ENCODE measurements at regions not wholly inside any gene's neighbourhood (a gene's known extent, or its start where the extent isn't known, plus 50 kb on each side); places are given as distances from the start of the nearest gene placed in this dataset.

DNA sequence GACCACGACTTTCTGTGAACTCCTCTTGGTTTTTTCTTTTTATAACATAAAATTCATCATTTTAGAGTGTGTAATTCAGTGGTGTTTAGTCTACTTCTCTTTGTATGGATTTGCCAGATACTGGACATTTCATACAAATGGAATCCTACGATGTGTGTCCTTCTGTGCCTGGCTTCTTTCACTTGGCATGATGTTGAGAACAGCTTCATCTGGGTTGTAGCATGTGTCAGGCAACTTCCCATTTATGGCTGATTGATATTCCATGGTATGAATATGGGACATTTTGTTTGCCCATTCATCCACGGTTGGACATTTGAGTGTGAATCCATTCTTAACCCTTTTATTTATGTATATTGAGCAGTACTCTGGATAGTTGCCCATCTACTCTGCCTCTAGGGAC, 82.7 kb upstream of the KLF13 start:
- FAIRE-seq: no peak
- Histone ChIP-seq H3K36me3 (ENCODE audit: control insufficient read depth in 2 of 3, insufficient read depth in 3 of 3, low read length in 3 of 3) (no peaks in the 10 kb centered on the region), H3K4me1 (ENCODE audit: control insufficient read depth in 2 of 3, insufficient read depth in 2 of 3, low read depth in 1 of 3, low read length in 3 of 3) (no peaks in the 10 kb centered on the region), H3K4me3 (ENCODE audit: low read length in 3 of 3) (no peak overlapping the region), H3K27me3 (ENCODE audit: control insufficient read depth, insufficient read depth, low read length) (no peaks in the 10 kb centered on the region), H3K9ac (ENCODE audit: low read length in 3 of 3) (no peak overlapping the region), H3K27ac (ENCODE audit: low read depth in 2 of 2, low read length in 2 of 2) (no peak overlapping the region), H3K9me3 (ENCODE audit: control insufficient read depth in 2 of 3, insufficient read depth in 1 of 3, low read length in 3 of 3) (no peaks in the 10 kb centered on the region)
- peak in 1 of 5 donors; percentile 5 for DNase-seq
- TF ChIP-seq, protein P1, sequence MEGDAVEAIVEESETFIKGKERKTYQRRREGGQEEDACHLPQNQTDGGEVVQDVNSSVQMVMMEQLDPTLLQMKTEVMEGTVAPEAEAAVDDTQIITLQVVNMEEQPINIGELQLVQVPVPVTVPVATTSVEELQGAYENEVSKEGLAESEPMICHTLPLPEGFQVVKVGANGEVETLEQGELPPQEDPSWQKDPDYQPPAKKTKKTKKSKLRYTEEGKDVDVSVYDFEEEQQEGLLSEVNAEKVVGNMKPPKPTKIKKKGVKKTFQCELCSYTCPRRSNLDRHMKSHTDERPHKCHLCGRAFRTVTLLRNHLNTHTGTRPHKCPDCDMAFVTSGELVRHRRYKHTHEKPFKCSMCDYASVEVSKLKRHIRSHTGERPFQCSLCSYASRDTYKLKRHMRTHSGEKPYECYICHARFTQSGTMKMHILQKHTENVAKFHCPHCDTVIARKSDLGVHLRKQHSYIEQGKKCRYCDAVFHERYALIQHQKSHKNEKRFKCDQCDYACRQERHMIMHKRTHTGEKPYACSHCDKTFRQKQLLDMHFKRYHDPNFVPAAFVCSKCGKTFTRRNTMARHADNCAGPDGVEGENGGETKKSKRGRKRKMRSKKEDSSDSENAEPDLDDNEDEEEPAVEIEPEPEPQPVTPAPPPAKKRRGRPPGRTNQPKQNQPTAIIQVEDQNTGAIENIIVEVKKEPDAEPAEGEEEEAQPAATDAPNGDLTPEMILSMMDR (IDR thresholded peaks at IDR 0.05; ENCODE audit: borderline replicate concordance, extremely low read depth, insufficient read depth): no peak
- intact Hi-C loops (cut with DNase I): no loop called here

DNA sequence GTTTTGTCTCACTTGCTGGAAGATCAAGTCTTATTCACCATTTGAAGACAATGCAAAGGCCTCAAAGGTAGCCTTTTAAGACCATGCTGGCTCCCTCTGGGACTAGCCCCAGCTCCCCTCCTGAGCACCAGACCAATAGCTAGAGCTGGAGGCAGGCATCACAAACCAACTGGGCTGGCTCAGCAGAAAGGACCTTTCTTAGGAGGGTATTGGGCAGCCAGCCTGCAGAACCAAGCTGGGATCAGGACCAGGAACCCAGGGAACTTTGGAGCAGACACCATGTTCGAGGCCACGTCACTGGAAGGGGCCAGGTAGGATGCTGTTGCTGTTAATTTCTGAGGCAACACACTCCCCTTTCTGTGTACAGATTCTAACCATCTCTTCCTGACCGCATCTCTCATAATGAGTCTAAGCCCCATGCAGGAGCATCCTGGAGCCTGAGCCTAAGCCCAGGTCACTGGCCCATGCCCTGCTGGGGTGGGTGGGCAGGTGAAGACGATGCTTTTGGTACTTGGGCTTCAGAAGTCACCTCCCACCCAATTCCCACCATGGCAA, 81.4 kb upstream of the KLF13 start:
- H3K36me3 ChIP-seq (ENCODE audit: control insufficient read depth in 2 of 3, insufficient read depth in 3 of 3, low read length in 3 of 3): no peaks in the 10 kb centered on the region
- DNase-seq (peak in 1 of 5 donors; percentile 12), FAIRE-seq (no peak)
- no peaks in the 10 kb centered on the region for H3K9me3 ChIP-seq (ENCODE audit: control insufficient read depth in 2 of 3, insufficient read depth in 1 of 3, low read length in 3 of 3)
- intact Hi-C loops (cut with DNase I): no loop called here
- TF ChIP-seq, protein P1 (IDR thresholded peaks at IDR 0.05; ENCODE audit: borderline replicate concordance, extremely low read depth, insufficient read depth): no peak
- H3K27me3 ChIP-seq (ENCODE audit: control insufficient read depth, insufficient read depth, low read length): no peaks in the 10 kb centered on the region
- no peak overlapping the region for H3K9ac ChIP-seq (ENCODE audit: low read length in 3 of 3)
- H3K4me3 ChIP-seq (ENCODE audit: low read length in 3 of 3): no peak overlapping the region
- H3K4me1 ChIP-seq (ENCODE audit: control insufficient read depth in 2 of 3, insufficient read depth in 2 of 3, low read depth in 1 of 3, low read length in 3 of 3): no peaks in the 10 kb centered on the region
- no peak overlapping the region for H3K27ac ChIP-seq (ENCODE audit: low read depth in 2 of 2, low read length in 2 of 2)

DNA sequence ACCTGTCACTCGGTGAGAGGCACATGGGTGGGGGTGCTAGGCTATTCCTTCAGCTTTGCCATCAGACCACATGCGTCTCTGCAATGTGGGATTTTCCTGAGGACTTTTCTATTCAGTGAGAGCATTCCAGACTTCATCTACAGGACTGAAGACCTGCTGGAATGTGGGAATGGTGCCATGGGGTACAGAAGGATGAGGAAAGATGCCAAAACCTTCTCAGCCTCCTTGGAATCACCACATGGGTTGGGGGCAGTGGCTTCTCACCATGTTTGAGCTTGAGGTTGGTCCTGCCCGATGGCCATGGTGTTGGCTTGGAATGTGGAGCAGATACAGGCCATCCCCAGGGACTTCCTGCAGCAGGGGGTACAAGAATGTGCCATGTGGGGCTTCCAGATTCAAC, 80.9 kb upstream of the KLF13 start:
- Histone ChIP-seq H3K36me3 (ENCODE audit: control insufficient read depth in 2 of 3, insufficient read depth in 3 of 3, low read length in 3 of 3) (no peaks in the 10 kb centered on the region), H3K9ac (ENCODE audit: low read length in 3 of 3) (no peak overlapping the region)

More for the DNA sequence above, 80.9 kb upstream of the KLF13 start:
- DNase-seq (no peak), FAIRE-seq (no peak)
- no peaks in the 10 kb centered on the region for H3K27me3 ChIP-seq (ENCODE audit: control insufficient read depth, insufficient read depth, low read length)
- intact Hi-C loops (cut with DNase I): no loop called here
- TF ChIP-seq, protein P1 (IDR thresholded peaks at IDR 0.05; ENCODE audit: borderline replicate concordance, extremely low read depth, insufficient read depth): no peak
- H3K4me1 ChIP-seq (ENCODE audit: control insufficient read depth in 2 of 3, insufficient read depth in 2 of 3, low read depth in 1 of 3, low read length in 3 of 3): no peaks in the 10 kb centered on the region
- H3K4me3 ChIP-seq (ENCODE audit: low read length in 3 of 3): no peak overlapping the region
- no peaks in the 10 kb centered on the region for H3K9me3 ChIP-seq (ENCODE audit: control insufficient read depth in 2 of 3, insufficient read depth in 1 of 3, low read length in 3 of 3)
- H3K27ac ChIP-seq (ENCODE audit: low read depth in 2 of 2, low read length in 2 of 2): no peak overlapping the region
